AG04449 (cell line): ENCODE measurements at regions not wholly inside any gene's neighbourhood (a gene's known extent, or its start where the extent isn't known, plus 50 kb on each side); places are given as distances from the start of the nearest gene placed in this dataset.

Experiments
- CTCF ChIA-PET: fragments of 350-600 bp; formaldehyde crosslinking; extraction: SDS; loops from one replicate; lab custom pipeline; 2021; ENCODE audit warnings: antibody characterized with exemption; lab: Yijun Ruan, JAX
- POLR2A ChIA-PET: fragments of 400-600, 350-600 bp; formaldehyde crosslinking; extraction: SDS; loops from one replicate; lab custom pipeline; 2020; ENCODE audit warnings: antibody characterized with exemption, inconsistent platforms; lab: Yijun Ruan, JAX
- DNase-seq: peaks from one replicate; pipeline ENCODE4 v3.0.0-alpha.2; 2010; ENCODE audit warnings: low read depth, low spot score
- H3K4me3 ChIP-seq: 2 replicates; pipeline ENCODE4 v1.5.1; 2011; ENCODE audit warnings: low read depth, mild to moderate bottlenecking, control low read depth, low read length
- TF ChIP-seq, protein P1 (sequence below): IDR thresholded peaks from one replicate; pipeline ENCODE4 v1.5.1; 2011; ENCODE audit warnings: mild to moderate bottlenecking, moderate library complexity, low read length, control low read depth, inconsistent platforms; ENCODE audit not compliant: insufficient read depth; ENCODE audit errors: missing control alignments

DNA sequence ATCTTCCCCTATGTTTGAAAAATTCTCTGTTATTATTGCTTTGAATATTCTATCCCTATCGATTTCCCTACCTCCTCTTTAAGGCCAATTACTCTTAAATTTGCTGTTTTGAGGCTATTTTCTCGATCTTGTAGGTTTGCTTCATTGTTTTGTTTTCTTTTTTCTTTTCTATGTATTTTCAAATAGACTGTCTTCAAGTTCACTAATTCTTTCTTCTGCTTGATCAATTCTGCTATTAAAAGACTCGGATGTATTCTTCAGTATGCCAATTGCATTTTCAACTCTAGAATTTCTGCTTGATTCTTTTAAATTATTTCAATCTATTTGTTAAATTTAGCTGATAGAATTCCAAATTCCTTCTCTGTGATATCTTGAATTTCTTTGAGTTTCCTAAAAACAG is 144.0 kb upstream of the NANOGP8 start:
- ChIA-PET CTCF (interaction anchor here (1.0 kb wide), 1 partner anchor 151 kb away, joined by 4 read pairs; no protein-coding TSS in a partner anchor), POLR2A (no interaction called here)
- no peak for DNase-seq
- TF ChIP-seq, protein P1, sequence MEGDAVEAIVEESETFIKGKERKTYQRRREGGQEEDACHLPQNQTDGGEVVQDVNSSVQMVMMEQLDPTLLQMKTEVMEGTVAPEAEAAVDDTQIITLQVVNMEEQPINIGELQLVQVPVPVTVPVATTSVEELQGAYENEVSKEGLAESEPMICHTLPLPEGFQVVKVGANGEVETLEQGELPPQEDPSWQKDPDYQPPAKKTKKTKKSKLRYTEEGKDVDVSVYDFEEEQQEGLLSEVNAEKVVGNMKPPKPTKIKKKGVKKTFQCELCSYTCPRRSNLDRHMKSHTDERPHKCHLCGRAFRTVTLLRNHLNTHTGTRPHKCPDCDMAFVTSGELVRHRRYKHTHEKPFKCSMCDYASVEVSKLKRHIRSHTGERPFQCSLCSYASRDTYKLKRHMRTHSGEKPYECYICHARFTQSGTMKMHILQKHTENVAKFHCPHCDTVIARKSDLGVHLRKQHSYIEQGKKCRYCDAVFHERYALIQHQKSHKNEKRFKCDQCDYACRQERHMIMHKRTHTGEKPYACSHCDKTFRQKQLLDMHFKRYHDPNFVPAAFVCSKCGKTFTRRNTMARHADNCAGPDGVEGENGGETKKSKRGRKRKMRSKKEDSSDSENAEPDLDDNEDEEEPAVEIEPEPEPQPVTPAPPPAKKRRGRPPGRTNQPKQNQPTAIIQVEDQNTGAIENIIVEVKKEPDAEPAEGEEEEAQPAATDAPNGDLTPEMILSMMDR = no peak
- no peak overlapping the region for H3K4me3 ChIP-seq

DNA sequence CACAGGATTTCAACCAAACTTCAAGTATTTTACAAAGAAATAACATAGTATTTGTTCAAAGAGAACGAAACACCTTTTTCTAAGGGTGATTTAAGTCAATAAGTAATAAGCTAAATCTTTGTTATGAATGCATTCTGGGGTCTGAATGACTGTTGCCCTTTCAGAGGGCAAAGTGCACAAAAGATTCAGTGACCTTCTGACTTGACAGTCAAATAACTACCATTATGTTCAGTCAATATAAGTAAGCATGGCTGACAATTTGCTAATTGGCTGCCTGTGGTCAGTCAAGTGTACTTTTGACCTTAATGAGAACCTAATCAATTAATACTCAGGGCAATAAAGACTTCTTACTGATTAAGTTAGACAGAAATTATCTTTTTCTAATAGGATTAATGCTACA is 133.1 kb upstream of the NANOGP8 start:
- CTCF ChIA-PET = no interaction called here
- TF ChIP-seq, protein P1 = no peak
- POLR2A ChIA-PET = no interaction called here
- no peak overlapping the region for H3K4me3 ChIP-seq
- no peak for DNase-seq

DNA sequence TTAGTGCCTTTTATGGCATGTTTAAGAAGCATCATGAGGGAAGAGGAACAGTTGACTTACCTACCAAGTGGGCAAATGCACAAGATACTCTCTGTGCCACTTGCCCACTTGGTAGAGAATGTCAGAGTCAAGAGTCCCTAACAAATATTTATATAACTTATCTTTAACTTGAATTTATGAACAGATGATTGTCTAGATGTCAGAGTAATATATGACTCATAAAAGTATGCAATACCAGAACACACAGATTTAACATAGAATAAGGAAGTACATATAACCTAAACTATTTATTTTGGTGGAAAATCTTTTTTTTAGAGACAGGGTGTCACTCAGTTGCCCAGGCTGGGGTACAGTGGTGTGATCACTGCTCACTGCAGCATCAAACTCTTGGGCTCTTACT is 130.0 kb upstream of the NANOGP8 start:
- POLR2A ChIA-PET = no interaction called here
- CTCF ChIA-PET = interaction anchor here (0.6 kb wide), 1 partner anchor 1844 kb away, joined by 3 read pairs; no protein-coding TSS in a partner anchor
- DNase-seq = no peak
- H3K4me3 ChIP-seq = no peak overlapping the region
- TF ChIP-seq, protein P1 = no peak

DNA sequence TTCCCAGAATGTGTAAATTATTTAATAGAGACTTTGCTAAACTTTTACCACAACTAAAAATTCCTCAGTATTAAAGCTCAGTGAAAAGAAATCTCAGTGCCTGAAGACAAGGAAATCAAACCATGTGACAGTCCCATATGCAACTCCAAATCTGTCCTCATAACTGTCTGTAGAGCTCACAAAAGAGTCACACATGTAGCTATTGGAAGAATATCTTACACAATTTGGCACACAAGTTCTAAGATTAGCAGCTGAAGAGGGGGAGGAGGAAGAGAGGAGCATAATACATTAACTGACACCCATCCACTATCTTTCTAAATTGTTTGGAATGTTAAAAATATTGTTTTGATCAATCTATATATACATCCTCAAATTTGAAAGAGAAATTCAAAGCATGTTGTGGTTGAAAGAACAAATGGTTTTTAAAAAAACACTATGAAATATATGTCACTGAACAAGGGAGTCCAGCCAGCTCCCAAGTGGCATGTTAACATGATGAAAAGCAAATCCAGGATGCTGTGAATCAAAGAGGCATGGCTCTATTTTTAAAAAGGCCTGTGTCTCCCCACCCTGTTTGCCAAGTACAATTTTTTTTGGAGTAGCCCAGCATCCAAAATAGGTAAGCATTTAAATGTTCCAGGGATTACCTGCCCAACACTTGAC is 126.3 kb upstream of the NANOGP8 start:
- TF ChIP-seq, protein P1 = no peak
- POLR2A ChIA-PET = no interaction called here
- no peak overlapping the region for H3K4me3 ChIP-seq
- no peak for DNase-seq
- CTCF ChIA-PET = no interaction called here

DNA sequence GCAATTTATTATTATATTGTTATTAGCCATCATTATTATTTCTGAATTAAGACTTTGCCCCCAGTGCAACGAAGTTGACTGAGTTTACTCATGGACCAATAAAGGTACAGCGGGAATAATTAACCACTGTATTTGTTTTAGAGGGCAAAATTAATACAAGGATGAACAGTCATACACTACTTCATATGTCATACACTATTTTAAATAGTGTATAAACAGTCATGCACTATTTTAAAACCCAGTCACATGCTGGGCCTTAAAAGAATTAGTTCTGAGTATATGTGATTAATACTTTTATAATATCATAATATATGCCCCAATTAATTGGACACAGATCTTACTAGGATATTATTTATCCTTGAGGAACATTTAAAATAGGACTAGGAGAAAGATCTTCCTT is 125.3 kb upstream of the NANOGP8 start:
- ChIA-PET CTCF (interaction anchor here (1.0 kb wide), 1 partner anchor 234 kb away, joined by 3 read pairs; no protein-coding TSS in a partner anchor), POLR2A (no interaction called here)
- no peak overlapping the region for H3K4me3 ChIP-seq
- TF ChIP-seq, protein P1 = no peak
- no peak for DNase-seq

DNA sequence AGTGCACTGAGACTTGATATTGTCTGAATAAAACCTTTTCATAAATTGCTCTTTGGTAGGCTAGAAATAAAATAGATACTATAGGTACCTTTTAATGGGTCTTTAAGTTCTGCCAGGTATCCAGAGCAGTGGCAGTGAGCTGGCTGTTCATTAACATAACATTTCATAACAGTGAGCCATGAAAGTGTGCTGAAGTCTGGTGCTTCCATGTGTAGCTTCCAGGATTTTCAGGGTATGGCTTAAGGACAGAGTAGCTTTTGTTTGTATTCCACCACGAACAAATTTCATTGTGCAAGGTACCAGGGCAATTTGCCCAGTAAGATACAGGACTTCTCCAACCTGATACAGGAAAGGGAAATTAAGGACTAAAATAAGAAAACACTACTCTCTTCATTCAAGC is 124.7 kb upstream of the NANOGP8 start:
- ChIA-PET POLR2A (no interaction called here), CTCF (interaction anchor here (1.0 kb wide), 1 partner anchor 234 kb away, joined by 3 read pairs; no protein-coding TSS in a partner anchor)
- H3K4me3 ChIP-seq = no peak overlapping the region
- DNase-seq = no peak
- TF ChIP-seq, protein P1 = no peak
